ENCODE measurements at regions not wholly inside any gene's neighbourhood (a gene's known extent, or its start where the extent isn't known, plus 50 kb on each side); places are given as distances from the start of the nearest gene placed in this dataset.

- Histone ChIP-seq H3K27ac (no peak overlapping the region), H3K4me1 (ENCODE audit: control insufficient read depth in 1 of 2, insufficient read depth in 1 of 2, low read depth in 1 of 2, low read length in 1 of 2) (no peaks in the 10 kb centered on the region), H3K9me3 (no peaks in the 10 kb centered on the region), H3K36me3 (no peaks in the 10 kb centered on the region), H3K27me3 (peaks cover 38% of the 10 kb centered on the region), H3K4me3 (ENCODE audit: low read depth in 1 of 2, low read length in 1 of 2) (no peak overlapping the region)
- no peak for TF ChIP-seq CTCF (IDR thresholded peaks at IDR 0.05)
Measured at GRCh38 chr7:25927626-25927978, 224.4 kb upstream of the NFE2L3 start.

GRCh38 chr7:25928549-25929330, 223.3 kb upstream of the NFE2L3 start:
- Histone ChIP-seq H3K36me3 (no peaks in the 10 kb centered on the region), H3K4me3 (ENCODE audit: low read depth in 1 of 2, low read length in 1 of 2) (no peak overlapping the region)
- no peak for TF ChIP-seq CTCF (IDR thresholded peaks at IDR 0.05)

GRCh38 chr7:25929448-25929847, 222.6 kb upstream of the NFE2L3 start:
- no peaks in the 10 kb centered on the region for H3K36me3 ChIP-seq
- H3K4me3 ChIP-seq (ENCODE audit: low read depth in 1 of 2, low read length in 1 of 2), result no peak overlapping the region
- H3K9me3 ChIP-seq, result no peaks in the 10 kb centered on the region
- peaks cover 26% of the 10 kb centered on the region for H3K27me3 ChIP-seq
- H3K27ac ChIP-seq, result no peak overlapping the region
- H3K4me1 ChIP-seq (ENCODE audit: control insufficient read depth in 1 of 2, insufficient read depth in 1 of 2, low read depth in 1 of 2, low read length in 1 of 2), result no peaks in the 10 kb centered on the region
- no peak for TF ChIP-seq CTCF (IDR thresholded peaks at IDR 0.05)

More at GRCh38 chr7:25928549-25929330, 223.3 kb upstream of the NFE2L3 start:
- H3K4me1 ChIP-seq (ENCODE audit: control insufficient read depth in 1 of 2, insufficient read depth in 1 of 2, low read depth in 1 of 2, low read length in 1 of 2), result no peaks in the 10 kb centered on the region
- peaks cover 30% of the 10 kb centered on the region for H3K27me3 ChIP-seq
- no peaks in the 10 kb centered on the region for H3K9me3 ChIP-seq
- no peak overlapping the region for H3K27ac ChIP-seq

- H3K4me3 ChIP-seq (ENCODE audit: low read depth in 1 of 2, low read length in 1 of 2), result no peak overlapping the region
- H3K27me3 ChIP-seq, result peaks cover 26% of the 10 kb centered on the region
- H3K9me3 ChIP-seq, result no peaks in the 10 kb centered on the region
- H3K36me3 ChIP-seq, result no peaks in the 10 kb centered on the region
- no peaks in the 10 kb centered on the region for H3K4me1 ChIP-seq (ENCODE audit: control insufficient read depth in 1 of 2, insufficient read depth in 1 of 2, low read depth in 1 of 2, low read length in 1 of 2)
- no peak overlapping the region for H3K27ac ChIP-seq
- no peak for TF ChIP-seq CTCF (IDR thresholded peaks at IDR 0.05)
Measured at GRCh38 chr7:25930492-25931048, 221.4 kb upstream of the NFE2L3 start.

GRCh38 chr7:25931156-25931555, 220.8 kb upstream of the NFE2L3 start:
- no peak overlapping the region for H3K27ac ChIP-seq
- peaks cover 28% of the 10 kb centered on the region for H3K27me3 ChIP-seq
- no peaks in the 10 kb centered on the region for H3K4me1 ChIP-seq (ENCODE audit: control insufficient read depth in 1 of 2, insufficient read depth in 1 of 2, low read depth in 1 of 2, low read length in 1 of 2)
- no peaks in the 10 kb centered on the region for H3K9me3 ChIP-seq
- H3K4me3 ChIP-seq (ENCODE audit: low read depth in 1 of 2, low read length in 1 of 2), result no peak overlapping the region
- H3K36me3 ChIP-seq, result no peaks in the 10 kb centered on the region
- TF ChIP-seq CTCF (IDR thresholded peaks at IDR 0.05), result no peak

All from neutrophil (primary cell).